ENCODE measurements at regions not wholly inside any gene's neighbourhood (a gene's known extent, or its start where the extent isn't known, plus 50 kb on each side); places are given as distances from the start of the nearest gene placed in this dataset.

DNA sequence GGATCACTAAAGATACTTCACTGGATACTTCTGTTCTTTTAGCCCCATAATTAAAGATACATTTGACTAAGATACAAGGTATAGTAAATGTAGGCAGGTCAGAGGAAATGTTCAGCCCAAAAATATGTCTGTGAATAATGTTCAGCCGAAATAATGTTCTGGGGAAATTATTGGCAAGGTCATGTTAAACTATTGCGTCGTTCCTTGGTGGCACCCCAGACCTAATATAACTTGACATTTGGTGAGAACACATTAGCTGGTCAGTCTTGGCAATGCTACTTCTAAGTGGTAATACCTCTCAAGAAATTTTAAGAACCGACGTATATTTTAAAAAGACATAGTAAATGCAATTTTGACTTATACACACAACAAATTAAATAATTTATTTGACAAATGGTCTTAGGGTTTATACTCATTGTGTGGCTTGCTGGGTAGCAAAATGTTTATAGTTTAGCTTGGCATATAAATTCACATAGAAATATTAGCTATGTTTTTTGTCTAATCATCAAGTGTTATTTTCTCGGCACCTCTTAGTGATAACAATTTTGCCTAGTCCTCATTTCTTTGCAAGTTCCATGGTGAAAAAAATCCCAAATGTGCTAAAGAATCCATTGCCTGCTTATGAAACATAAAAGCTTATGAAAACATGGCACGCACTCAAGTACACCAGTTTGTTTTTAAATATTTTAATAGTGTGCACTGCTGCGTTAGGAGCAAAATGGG, 270.3 kb upstream of the NEBL start:
- H3K4me1 Mint-ChIP-seq (ENCODE audit: low read depth): no peaks in the 10 kb centered on the region
- H3K9me3 Mint-ChIP-seq: no peaks in the 10 kb centered on the region
- H3K27me3 Mint-ChIP-seq: peaks cover 19% of the 10 kb centered on the region
- no peak overlapping the region for H3K27ac Mint-ChIP-seq
- no peak overlapping the region for H3K4me3 Mint-ChIP-seq
- H3K36me3 Mint-ChIP-seq (ENCODE audit: low read depth): no peaks in the 10 kb centered on the region
- intact Hi-C loops (cut with micrococcal nuclease): no loop called here

DNA sequence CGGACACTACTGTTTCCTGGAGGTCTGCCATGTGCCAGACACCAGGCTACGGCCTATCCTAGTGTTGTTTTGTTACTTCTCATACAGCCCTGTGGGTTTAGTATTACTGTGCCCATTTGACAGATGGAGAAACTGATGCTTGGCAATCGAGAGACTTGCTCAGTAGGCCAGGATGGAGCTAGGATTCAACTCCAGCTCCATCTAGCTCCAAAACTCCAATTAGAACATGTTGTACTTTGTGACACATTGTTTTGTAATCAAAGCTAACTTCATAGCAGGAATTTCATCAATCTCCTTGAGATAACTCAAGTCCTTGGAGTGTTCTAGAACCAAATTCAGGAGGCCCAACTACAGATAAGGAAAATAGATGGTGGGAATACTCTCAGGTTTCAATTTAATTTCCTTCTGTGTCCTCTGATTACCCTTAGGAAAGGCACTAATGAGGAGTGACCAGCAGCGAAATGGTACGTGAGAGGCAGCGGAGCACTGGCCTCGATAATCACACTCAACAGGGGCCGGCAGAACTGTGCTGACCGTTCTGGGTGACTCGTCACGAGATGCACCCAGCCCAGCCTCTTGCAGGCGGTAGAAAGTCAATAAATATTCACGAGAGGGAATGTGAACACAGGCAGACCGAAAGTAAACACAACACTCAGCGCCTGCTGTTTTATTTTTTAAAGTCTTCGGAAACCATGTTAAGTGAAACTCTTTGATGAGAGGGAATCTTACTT, 269.6 kb upstream of the NEBL start:
- intact Hi-C loops (cut with micrococcal nuclease): no loop called here
- Mint-ChIP-seq H3K4me1 (ENCODE audit: low read depth) (no peaks in the 10 kb centered on the region), H3K27ac (no peak overlapping the region), H3K4me3 (no peak overlapping the region), H3K9me3 (no peaks in the 10 kb centered on the region), H3K36me3 (ENCODE audit: low read depth) (no peaks in the 10 kb centered on the region), H3K27me3 (peaks cover 11% of the 10 kb centered on the region)

DNA sequence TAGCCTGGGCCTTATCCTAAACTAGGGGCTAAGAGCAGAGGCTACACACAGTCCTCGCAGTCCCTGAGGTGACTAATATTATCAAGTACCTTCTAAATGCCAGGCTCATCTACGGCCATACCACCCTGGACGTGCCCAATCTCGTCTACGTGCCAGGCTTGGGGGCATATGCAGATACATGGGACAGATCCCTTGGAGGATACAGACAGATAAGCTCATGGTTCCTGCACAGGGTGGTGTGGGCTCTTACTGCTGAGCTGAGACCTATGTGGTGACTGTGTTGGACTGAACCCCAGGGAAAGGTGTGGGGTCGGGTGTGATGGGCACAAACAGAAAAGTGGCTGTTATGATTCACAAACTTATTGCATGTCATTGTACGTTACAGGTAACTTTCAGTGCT, 268.4 kb upstream of the NEBL start:
- no peak overlapping the region for H3K27ac Mint-ChIP-seq
- no peaks in the 10 kb centered on the region for H3K9me3 Mint-ChIP-seq
- intact Hi-C loops (cut with micrococcal nuclease): no loop called here

GRCh38 chr10:21164687-21165086, 267.6 kb upstream of the NEBL start:
- Mint-ChIP-seq H3K4me1 (ENCODE audit: low read depth) (no peaks in the 10 kb centered on the region), H3K9me3 (no peaks in the 10 kb centered on the region), H3K36me3 (ENCODE audit: low read depth) (no peaks in the 10 kb centered on the region), H3K4me3 (no peak overlapping the region), H3K27me3 (peaks cover 3% of the 10 kb centered on the region), H3K27ac (no peak overlapping the region)
- intact Hi-C loops (cut with micrococcal nuclease): no loop called here

More for the DNA sequence above, 268.4 kb upstream of the NEBL start:
- H3K27me3 Mint-ChIP-seq: peaks cover 5% of the 10 kb centered on the region
- no peaks in the 10 kb centered on the region for H3K4me1 Mint-ChIP-seq (ENCODE audit: low read depth)
- no peak overlapping the region for H3K4me3 Mint-ChIP-seq
- no peaks in the 10 kb centered on the region for H3K36me3 Mint-ChIP-seq (ENCODE audit: low read depth)

DNA sequence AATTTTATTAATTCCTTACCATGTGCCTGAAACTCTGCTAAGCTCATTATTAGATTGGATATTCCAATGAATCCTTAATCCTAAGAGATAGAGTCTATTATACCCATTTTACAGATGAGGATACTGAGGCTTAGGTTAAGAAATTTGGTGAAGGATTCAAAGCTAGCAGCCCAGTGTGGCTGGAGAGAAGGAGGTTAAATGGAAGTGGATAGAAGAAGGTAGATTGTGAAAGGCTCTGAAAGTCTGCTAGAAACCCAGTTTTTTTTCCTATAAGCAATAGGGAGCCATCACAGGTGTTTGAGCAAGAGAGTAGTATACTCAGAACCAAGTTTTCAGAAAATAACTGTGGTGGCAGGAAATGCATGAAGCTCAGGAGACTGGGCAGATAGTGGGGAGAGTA, 265.8 kb upstream of the NEBL start:
- no peaks in the 10 kb centered on the region for H3K4me1 Mint-ChIP-seq (ENCODE audit: low read depth)

DNA sequence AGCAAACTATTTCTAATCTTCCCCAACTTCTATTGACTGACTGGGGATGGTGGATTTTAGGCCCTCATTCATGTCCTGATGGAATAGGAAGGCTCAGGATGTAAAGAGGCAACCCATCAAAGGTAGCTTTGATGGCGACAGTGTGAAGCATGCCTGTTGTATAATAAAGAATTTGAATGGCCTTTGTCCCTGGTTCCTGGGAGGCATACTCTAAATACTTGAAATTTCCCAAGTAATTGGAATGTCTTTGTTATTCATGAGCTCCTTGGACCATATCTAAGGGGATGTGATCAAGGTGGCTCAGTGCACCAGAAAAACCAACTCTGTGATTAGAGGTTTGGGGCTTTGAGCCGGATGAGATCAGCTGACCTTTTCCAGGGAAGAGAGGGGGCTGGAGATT, 264.5 kb upstream of the NEBL start:
- Mint-ChIP-seq H3K27ac (no peak overlapping the region), H3K36me3 (ENCODE audit: low read depth) (no peaks in the 10 kb centered on the region), H3K4me3 (no peak overlapping the region), H3K9me3 (no peaks in the 10 kb centered on the region), H3K4me1 (ENCODE audit: low read depth) (no peaks in the 10 kb centered on the region), H3K27me3 (no peaks in the 10 kb centered on the region)
- intact Hi-C loops (cut with micrococcal nuclease): no loop called here

More for the DNA sequence above, 265.8 kb upstream of the NEBL start:
- H3K4me3 Mint-ChIP-seq: no peak overlapping the region
- no peaks in the 10 kb centered on the region for H3K9me3 Mint-ChIP-seq
- H3K27ac Mint-ChIP-seq: no peak overlapping the region
- no peaks in the 10 kb centered on the region for H3K27me3 Mint-ChIP-seq
- intact Hi-C loops (cut with micrococcal nuclease): no loop called here
- H3K36me3 Mint-ChIP-seq (ENCODE audit: low read depth): no peaks in the 10 kb centered on the region

DNA sequence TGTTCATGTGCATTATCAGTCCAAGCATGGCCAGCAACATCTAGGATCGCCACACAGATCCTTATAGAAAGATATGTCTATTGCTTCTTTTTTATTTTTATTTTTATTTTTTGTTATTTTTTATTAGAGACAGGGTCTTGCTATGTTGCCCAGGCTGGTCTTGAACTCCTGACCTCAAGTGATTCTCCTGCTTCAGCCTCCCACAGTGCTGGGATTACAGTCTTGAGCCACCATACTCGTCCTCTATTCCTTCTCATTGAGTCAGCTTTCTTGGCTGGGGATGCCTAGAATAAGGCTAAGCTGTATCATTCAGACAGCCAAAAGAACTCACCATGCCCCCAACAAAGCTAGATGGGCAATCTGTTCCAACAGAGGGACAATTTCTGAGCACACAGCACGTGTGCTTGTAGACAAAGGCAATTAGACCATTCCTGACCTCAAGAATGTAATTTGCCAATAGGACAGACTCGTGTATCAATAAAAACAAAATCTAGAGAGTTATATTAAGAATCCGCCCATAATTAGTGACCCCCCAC, 264.0 kb upstream of the NEBL start:
- Mint-ChIP-seq H3K27me3 (no peaks in the 10 kb centered on the region), H3K4me1 (ENCODE audit: low read depth) (no peaks in the 10 kb centered on the region), H3K27ac (no peak overlapping the region), H3K4me3 (no peak overlapping the region), H3K9me3 (no peaks in the 10 kb centered on the region), H3K36me3 (ENCODE audit: low read depth) (no peaks in the 10 kb centered on the region)
- intact Hi-C loops (cut with micrococcal nuclease): no loop called here

GRCh38 chr10:21160116-21160515, 263.0 kb upstream of the NEBL start:
- Mint-ChIP-seq H3K27ac (no peak overlapping the region), H3K4me1 (ENCODE audit: low read depth) (no peaks in the 10 kb centered on the region), H3K36me3 (ENCODE audit: low read depth) (no peaks in the 10 kb centered on the region), H3K4me3 (no peak overlapping the region), H3K27me3 (no peaks in the 10 kb centered on the region), H3K9me3 (no peaks in the 10 kb centered on the region)
- intact Hi-C loops (cut with micrococcal nuclease): no loop called here

DNA sequence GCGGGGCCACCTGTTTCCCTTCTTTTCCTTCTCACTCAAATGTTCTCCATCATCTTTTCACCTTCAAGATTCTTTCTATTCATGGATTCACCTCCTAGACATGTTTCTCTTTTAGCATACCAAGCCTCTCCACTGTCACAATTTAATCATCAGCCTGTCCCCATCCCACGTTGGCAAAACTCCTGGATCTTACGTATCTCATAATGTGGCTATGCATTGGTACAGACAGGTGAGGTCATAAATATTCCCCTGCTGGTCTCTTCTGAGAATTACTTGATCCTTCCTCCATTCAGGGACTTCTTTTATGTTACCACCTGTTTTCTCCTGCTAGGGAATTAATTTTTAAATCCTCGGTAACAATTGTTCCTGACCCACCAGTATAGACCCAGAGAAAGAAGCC, 262.6 kb upstream of the NEBL start:
- H3K27ac Mint-ChIP-seq: no peak overlapping the region
- no peaks in the 10 kb centered on the region for H3K9me3 Mint-ChIP-seq
- H3K27me3 Mint-ChIP-seq: no peaks in the 10 kb centered on the region
- no peaks in the 10 kb centered on the region for H3K36me3 Mint-ChIP-seq (ENCODE audit: low read depth)
- intact Hi-C loops (cut with micrococcal nuclease): no loop called here
- no peaks in the 10 kb centered on the region for H3K4me1 Mint-ChIP-seq (ENCODE audit: low read depth)
- H3K4me3 Mint-ChIP-seq: no peak overlapping the region

- intact Hi-C loops (cut with micrococcal nuclease): no loop called here
- H3K27me3 Mint-ChIP-seq: no peaks in the 10 kb centered on the region
- H3K4me3 Mint-ChIP-seq: no peak overlapping the region
- H3K9me3 Mint-ChIP-seq: no peaks in the 10 kb centered on the region
- H3K27ac Mint-ChIP-seq: no peak overlapping the region
- H3K4me1 Mint-ChIP-seq (ENCODE audit: low read depth): no peaks in the 10 kb centered on the region
- H3K36me3 Mint-ChIP-seq (ENCODE audit: low read depth): no peaks in the 10 kb centered on the region
Measured at GRCh38 chr10:21158301-21158700, 261.2 kb upstream of the NEBL start.

- no peaks in the 10 kb centered on the region for H3K27me3 Mint-ChIP-seq
- intact Hi-C loops (cut with micrococcal nuclease): no loop called here
- no peaks in the 10 kb centered on the region for H3K36me3 Mint-ChIP-seq (ENCODE audit: low read depth)
- no peak overlapping the region for H3K27ac Mint-ChIP-seq
- H3K4me1 Mint-ChIP-seq (ENCODE audit: low read depth): no peaks in the 10 kb centered on the region
- no peak overlapping the region for H3K4me3 Mint-ChIP-seq
- H3K9me3 Mint-ChIP-seq: no peaks in the 10 kb centered on the region
Measured at GRCh38 chr10:21157664-21158063, 260.6 kb upstream of the NEBL start.

- H3K36me3 Mint-ChIP-seq (ENCODE audit: low read depth): no peaks in the 10 kb centered on the region
- no peaks in the 10 kb centered on the region for H3K4me1 Mint-ChIP-seq (ENCODE audit: low read depth)
- no peaks in the 10 kb centered on the region for H3K9me3 Mint-ChIP-seq
- H3K27me3 Mint-ChIP-seq: no peaks in the 10 kb centered on the region
- intact Hi-C loops (cut with micrococcal nuclease): no loop called here
- H3K4me3 Mint-ChIP-seq: no peak overlapping the region
- no peak overlapping the region for H3K27ac Mint-ChIP-seq
Measured at GRCh38 chr10:21150166-21150565, 253.1 kb upstream of the NEBL start.

GRCh38 chr10:21146436-21146789, 249.3 kb upstream of the NEBL start:
- intact Hi-C loops (cut with micrococcal nuclease): no loop called here
- no peaks in the 10 kb centered on the region for H3K27me3 Mint-ChIP-seq
- no peaks in the 10 kb centered on the region for H3K36me3 Mint-ChIP-seq (ENCODE audit: low read depth)
- no peak overlapping the region for H3K27ac Mint-ChIP-seq
- no peak overlapping the region for H3K4me3 Mint-ChIP-seq
- H3K4me1 Mint-ChIP-seq (ENCODE audit: low read depth): no peaks in the 10 kb centered on the region
- no peaks in the 10 kb centered on the region for H3K9me3 Mint-ChIP-seq

GRCh38 chr10:21145751-21146435, 248.8 kb upstream of the NEBL start:
- Mint-ChIP-seq H3K4me1 (ENCODE audit: low read depth) (no peaks in the 10 kb centered on the region), H3K9me3 (no peaks in the 10 kb centered on the region), H3K4me3 (no peak overlapping the region), H3K27ac (no peak overlapping the region), H3K27me3 (no peaks in the 10 kb centered on the region), H3K36me3 (ENCODE audit: low read depth) (no peaks in the 10 kb centered on the region)
- intact Hi-C loops (cut with micrococcal nuclease): no loop called here

Measured in dendritic cell treated with granulocyte-macrophage colony-stimulating factor and Interleukin-4, amounts not matched to agents 40 ng/mL and 50 ng/mL, for 4 days (primary cell).